HEK293T (cell line): ENCODE measurements at regions not wholly inside any gene's neighbourhood (a gene's known extent, or its start where the extent isn't known, plus 50 kb on each side); places are given as distances from the start of the nearest gene placed in this dataset.

Source experiments
- CTCF ChIA-PET: fragments of 350-600 bp; formaldehyde crosslinking; extraction: SDS; loops from one replicate; lab custom pipeline; 2021; ENCODE audit warnings: antibody characterized with exemption, inconsistent platforms; lab: Yijun Ruan, JAX
- POLR2A ChIA-PET: fragments of 350-600 bp; formaldehyde crosslinking; extraction: SDS; loops from one replicate; lab custom pipeline; 2020; ENCODE audit warnings: antibody characterized with exemption, inconsistent platforms; lab: Yijun Ruan, JAX
- DNase-seq: peaks from one replicate; pipeline ENCODE4 v3.0.0; 2012; ENCODE audit warnings: mixed read lengths; ENCODE audit errors: extremely low spot score
- ARNT ChIP-seq: fragments of 450-650 bp; IDR thresholded peaks from 2 replicates; pipeline ENCODE4 v1.6.1; 2017; ENCODE audit warnings: mild to moderate bottlenecking
- BHLHE40 ChIP-seq: fragments of 450-650 bp; IDR thresholded peaks from 2 replicates; pipeline ENCODE4 v1.6.1; 2016; ENCODE audit warnings: mild to moderate bottlenecking, moderate library complexity, borderline replicate concordance
- CTBP1 ChIP-seq: fragments of 450-650 bp; IDR thresholded peaks from 2 replicates; pipeline ENCODE4 v1.6.1; 2016; ENCODE audit warnings: borderline replicate concordance
- ELF4 ChIP-seq: fragments of 450-650 bp; IDR thresholded peaks from 2 replicates; pipeline ENCODE4 v1.6.1; 2017; ENCODE audit warnings: antibody characterized with exemption
- FOXA1 ChIP-seq: fragments of 450-650 bp; IDR thresholded peaks from 2 replicates; pipeline ENCODE4 v1.6.1; 2016; ENCODE audit warnings: mild to moderate bottlenecking
- FOXK2 ChIP-seq: fragments of 450-650 bp; IDR thresholded peaks from 2 replicates; pipeline ENCODE4 v1.6.1; 2016; ENCODE audit warnings: mild to moderate bottlenecking
- FOXM1 ChIP-seq: fragments of 450-650 bp; IDR thresholded peaks from 2 replicates; pipeline ENCODE4 v1.6.1; 2017; ENCODE audit warnings: mild to moderate bottlenecking, borderline replicate concordance
- HDGF ChIP-seq: fragments of 450-650 bp; IDR thresholded peaks from 2 replicates; pipeline ENCODE4 v1.6.1; 2017; ENCODE audit warnings: antibody characterized with exemption, borderline replicate concordance
- L3MBTL2 ChIP-seq: fragments of 450-650 bp; conservative IDR thresholded peaks from 2 replicates; pipeline ENCODE4 v1.6.1; 2016; ENCODE audit warnings: mild to moderate bottlenecking
- LEF1 ChIP-seq: fragments of 450-650 bp; IDR thresholded peaks from 2 replicates; pipeline ENCODE4 v1.6.1; 2017; ENCODE audit warnings: mild to moderate bottlenecking, borderline replicate concordance
- NFRKB ChIP-seq: fragments of 450-650 bp; IDR thresholded peaks from 2 replicates; pipeline ENCODE4 v1.6.1; 2016; ENCODE audit warnings: mild to moderate bottlenecking, moderate library complexity
- PKNOX1 ChIP-seq: fragments of 450-650 bp; IDR thresholded peaks from 2 replicates; pipeline ENCODE4 v1.6.1; 2016
- SP1 ChIP-seq: fragments of 450-650 bp; IDR thresholded peaks from 2 replicates; pipeline ENCODE4 v1.6.1; 2017
- SUZ12 ChIP-seq: fragments of 450-650 bp; IDR thresholded peaks from 2 replicates; pipeline ENCODE4 v1.6.1; 2016; ENCODE audit warnings: mild to moderate bottlenecking
- TARDBP ChIP-seq: fragments of 450-650 bp; IDR thresholded peaks from 2 replicates; pipeline ENCODE4 v1.6.1; 2016
- ZNF384 ChIP-seq: fragments of 450-650 bp; IDR thresholded peaks from 2 replicates; pipeline ENCODE4 v1.6.1; 2016

GRCh38 chr3:176737480-176738110 lies 459.7 kb downstream of the TBL1XR1 start:
- no peak for DNase-seq
- POLR2A ChIA-PET: no interaction called here
- no peak for TF ChIP-seq SUZ12
- TF ChIP-seq BHLHE40: no peak
- TF ChIP-seq FOXK2: no peak
- TF ChIP-seq PKNOX1: no peak
- no peak for TF ChIP-seq FOXA1
- TF ChIP-seq TARDBP: no peak
- TF ChIP-seq SP1: no peak
- no peak for TF ChIP-seq ARNT
- no peak for TF ChIP-seq CTBP1
- no peak for TF ChIP-seq NFRKB
- TF ChIP-seq L3MBTL2: no peak
- TF ChIP-seq ELF4: no peak
- no peak for TF ChIP-seq HDGF
- no peak for TF ChIP-seq FOXM1
- CTCF ChIA-PET: no interaction called here

- TF ChIP-seq TARDBP (no peak), FOXK2 (no peak), HDGF (no peak), NFRKB (no peak), FOXM1 (no peak), PKNOX1 (no peak), SUZ12 (no peak), BHLHE40 (no peak), L3MBTL2 (no peak), SP1 (no peak), LEF1 (no peak), ELF4 (no peak), ARNT (no peak), CTBP1 (no peak), ZNF384 (no peak), FOXA1 (no peak)
- POLR2A ChIA-PET: no interaction called here
- DNase-seq: no peak
- CTCF ChIA-PET: no interaction called here
Observed at GRCh38 chr3:176734146-176734545, 463.1 kb downstream of the TBL1XR1 start.

- TF ChIP-seq CTBP1 (no peak), ELF4 (no peak), TARDBP (no peak), HDGF (no peak), FOXK2 (no peak), ARNT (no peak), SP1 (no peak), PKNOX1 (no peak), NFRKB (no peak), L3MBTL2 (no peak), LEF1 (no peak), SUZ12 (no peak), BHLHE40 (no peak), FOXM1 (no peak)
- ChIA-PET CTCF (no interaction called here), POLR2A (no interaction called here)
- DNase-seq: no peak
Observed at GRCh38 chr3:176724394-176724759, 472.9 kb downstream of the TBL1XR1 start.

- CTCF ChIA-PET: no interaction called here
- no peak for TF ChIP-seq NFRKB
- no peak for TF ChIP-seq SUZ12
- no peak for TF ChIP-seq FOXM1
- no peak for TF ChIP-seq LEF1
- no peak for TF ChIP-seq FOXK2
- POLR2A ChIA-PET: no interaction called here
- DNase-seq: no peak
Observed at GRCh38 chr3:176723758-176724393, 473.4 kb downstream of the TBL1XR1 start.

GRCh38 chr3:176714034-176714433 lies 483.2 kb downstream of the TBL1XR1 start:
- TF ChIP-seq ARNT (no peak), CTBP1 (no peak)
- POLR2A ChIA-PET: no interaction called here
- no peak for DNase-seq
- CTCF ChIA-PET: no interaction called here

- POLR2A ChIA-PET: no interaction called here
- CTCF ChIA-PET: no interaction called here
Observed at GRCh38 chr3:176712191-176712590, 485.1 kb downstream of the TBL1XR1 start.

More at GRCh38 chr3:176712191-176712590, 485.1 kb downstream of the TBL1XR1 start:
- DNase-seq: no peak
- TF ChIP-seq LEF1: no peak
- no peak for TF ChIP-seq FOXK2
- TF ChIP-seq NFRKB: no peak
- no peak for TF ChIP-seq ELF4
- TF ChIP-seq HDGF: no peak
- TF ChIP-seq TARDBP: no peak
- no peak for TF ChIP-seq ZNF384
- no peak for TF ChIP-seq PKNOX1
- no peak for TF ChIP-seq FOXA1
- TF ChIP-seq SP1: no peak
- TF ChIP-seq ARNT: no peak
- TF ChIP-seq SUZ12: no peak
- TF ChIP-seq L3MBTL2: no peak
- TF ChIP-seq FOXM1: no peak
- no peak for TF ChIP-seq CTBP1
- TF ChIP-seq BHLHE40: no peak
